SK-N-SH treated with all-trans-retinoic acid at 6 μM for 48 hours (cell line): ENCODE measurements at regions not wholly inside any gene's neighbourhood (a gene's known extent, or its start where the extent isn't known, plus 50 kb on each side); places are given as distances from the start of the nearest gene placed in this dataset.

Source experiments
- ATAC-seq: fragments of 200-7000 bp; cut with Tn5 transposase; 3 replicates; pipeline ENCODE4 v1.9.1; 2020; ENCODE audit warnings: mild to moderate bottlenecking, moderate library complexity
- BACH2 ChIP-seq: fragments of 250-450 bp; sonication (Bioruptor Pico); IDR thresholded peaks from 2 replicates; pipeline ENCODE4 v1.9.0; 2021; ENCODE audit warnings: mild to moderate bottlenecking, borderline replicate concordance
- CREB5 ChIP-seq: fragments of 250-450 bp; sonication (Bioruptor Pico); IDR thresholded peaks from 2 replicates; pipeline ENCODE4 v1.5.1; 2020; ENCODE audit warnings: low read depth, mild to moderate bottlenecking, moderate library complexity
- CSDC2 ChIP-seq: fragments of 250-450 bp; sonication (Bioruptor Pico); IDR thresholded peaks from 2 replicates; pipeline ENCODE4 v1.5.0; 2020; ENCODE audit warnings: mild to moderate bottlenecking, moderate library complexity
- CSRNP3 ChIP-seq: fragments of 250-450 bp; sonication (Bioruptor Pico); IDR thresholded peaks from 2 replicates; pipeline ENCODE4 v1.5.1; 2021; ENCODE audit warnings: mild to moderate bottlenecking, moderate library complexity
- ESRRG ChIP-seq: fragments of 250-450 bp; sonication (Bioruptor Pico); IDR thresholded peaks from 2 replicates; pipeline ENCODE4 v1.6.1; 2021; ENCODE audit warnings: mild to moderate bottlenecking
- GLIS3 ChIP-seq: fragments of 250-450 bp; sonication (Bioruptor Pico); IDR thresholded peaks from 2 replicates; pipeline ENCODE4 v1.5.0; 2020; ENCODE audit warnings: mild to moderate bottlenecking, moderate library complexity
- ISL1 ChIP-seq: fragments of 250-450 bp; sonication (Bioruptor Pico); IDR thresholded peaks from 2 replicates; pipeline ENCODE4 v2.1.2; 2022; ENCODE audit warnings: mild to moderate bottlenecking, moderate library complexity
- OSR1 ChIP-seq: fragments of 250-450 bp; sonication (Bioruptor Pico); IDR thresholded peaks from 2 replicates; pipeline ENCODE4 v1.8.0; 2022; ENCODE audit warnings: moderate library complexity, mild to moderate bottlenecking, inconsistent platforms
- POU6F1 ChIP-seq: fragments of 250-450 bp; sonication (Bioruptor Pico); IDR thresholded peaks from 2 replicates; pipeline ENCODE4 v1.8.0; 2021; ENCODE audit warnings: low read depth, mild to moderate bottlenecking, moderate library complexity, borderline replicate concordance
- PPARA ChIP-seq: fragments of 250-450 bp; sonication (Bioruptor Pico); IDR thresholded peaks from 2 replicates; pipeline ENCODE4 v1.5.0; 2020; ENCODE audit warnings: mild to moderate bottlenecking, borderline replicate concordance
- RARB ChIP-seq: fragments of 250-450 bp; sonication (Bioruptor Pico); IDR thresholded peaks from 2 replicates; pipeline ENCODE4 v1.8.0; 2021; ENCODE audit warnings: mild to moderate bottlenecking, moderate library complexity
- SNAI2 ChIP-seq: fragments of 250-450 bp; sonication (Bioruptor Pico); IDR thresholded peaks from 2 replicates; pipeline ENCODE4 v1.5.0; 2020; ENCODE audit warnings: mild to moderate bottlenecking, moderate library complexity
- TCF4 ChIP-seq: fragments of 250-450 bp; sonication (Bioruptor Pico); IDR thresholded peaks from 2 replicates; pipeline ENCODE4 v1.8.0; 2021; ENCODE audit warnings: mild to moderate bottlenecking, moderate library complexity, borderline replicate concordance
- TOX ChIP-seq: fragments of 250-450 bp; sonication (Bioruptor Pico); IDR thresholded peaks from 2 replicates; pipeline ENCODE4 v1.8.0; 2021; ENCODE audit warnings: mild to moderate bottlenecking, moderate library complexity, borderline replicate concordance
- TSHZ2 ChIP-seq: fragments of 250-450 bp; sonication (Bioruptor Pico); IDR thresholded peaks from 2 replicates; pipeline ENCODE4 v1.5.0; 2020; ENCODE audit warnings: mild to moderate bottlenecking, moderate library complexity
- ZC3H10 ChIP-seq: fragments of 250-450 bp; sonication (Bioruptor Pico); IDR thresholded peaks from 2 replicates; pipeline ENCODE4 v1.5.1; 2021; ENCODE audit warnings: mild to moderate bottlenecking, moderate library complexity
- ZFP3 ChIP-seq: fragments of 250-450 bp; sonication (Bioruptor Pico); IDR thresholded peaks from 2 replicates; pipeline ENCODE4 v1.5.0; 2020; ENCODE audit warnings: mild to moderate bottlenecking, moderate library complexity
- ZFP30 ChIP-seq: fragments of 450-650 bp; formaldehyde crosslinking; IDR thresholded peaks from 2 replicates; pipeline ENCODE4 v1.5.0; 2022; ENCODE audit warnings: mild to moderate bottlenecking, moderate library complexity
- ZNF565 ChIP-seq: fragments of 450-650 bp; formaldehyde crosslinking; conservative IDR thresholded peaks from 2 replicates; pipeline ENCODE4 v1.5.0; 2020; ENCODE audit warnings: low read depth, mild to moderate bottlenecking, moderate library complexity
- ZNF70 ChIP-seq: fragments of 450-650 bp; formaldehyde crosslinking; IDR thresholded peaks from 2 replicates; pipeline ENCODE4 v1.5.0; 2020; ENCODE audit warnings: mild to moderate bottlenecking, moderate library complexity
- ZNF8 ChIP-seq: fragments of 450-650 bp; formaldehyde crosslinking; IDR thresholded peaks from 2 replicates; pipeline ENCODE4 v1.5.0; 2020; ENCODE audit warnings: mild to moderate bottlenecking, moderate library complexity

GRCh38 chr21:16945580-16945979, 567.3 kb upstream of the CXADR start:
- no peak for ATAC-seq
- TF ChIP-seq ZNF70 (no peak), PPARA (CRISPR knock-in tag) (no peak), CSDC2 (CRISPR knock-in tag) (no peak)

- TF ChIP-seq TCF4 (CRISPR knock-in tag): no peak
- no peak for TF ChIP-seq TSHZ2 (CRISPR knock-in tag)
- TF ChIP-seq TOX (CRISPR knock-in tag): no peak
- no peak for TF ChIP-seq ZFP30
- no peak for TF ChIP-seq OSR1
- TF ChIP-seq ZNF565: no peak
- no peak for TF ChIP-seq BACH2 (CRISPR knock-in tag)
- no peak for TF ChIP-seq ZNF8 (CRISPR knock-in tag)
- TF ChIP-seq POU6F1 (CRISPR knock-in tag): no peak
- no peak for TF ChIP-seq ESRRG
- no peak for TF ChIP-seq ZFP3 (CRISPR knock-in tag)
- no peak for TF ChIP-seq ZNF70
- TF ChIP-seq SNAI2 (CRISPR knock-in tag): no peak
- TF ChIP-seq RARB (CRISPR knock-in tag): no peak
- no peak for TF ChIP-seq CREB5
- no peak for TF ChIP-seq CSRNP3 (CRISPR knock-in tag)
- TF ChIP-seq ISL1 (CRISPR knock-in tag): no peak
- no peak for TF ChIP-seq CSDC2 (CRISPR knock-in tag)
- ATAC-seq: no peak
These were observed 556.0 kb upstream of the CXADR start for GRCh38 chr21:16956824-16957223.

GRCh38 chr21:16965424-16965823, 547.4 kb upstream of the CXADR start:
- no peak for ATAC-seq

GRCh38 chr21:16968436-16968835, 544.4 kb upstream of the CXADR start:
- TF ChIP-seq ZFP3 (CRISPR knock-in tag): no peak
- TF ChIP-seq BACH2 (CRISPR knock-in tag): no peak
- no peak for TF ChIP-seq ZNF565
- TF ChIP-seq OSR1: no peak
- no peak for TF ChIP-seq TOX (CRISPR knock-in tag)
- no peak for TF ChIP-seq ZC3H10
- TF ChIP-seq ZNF8 (CRISPR knock-in tag): no peak
- TF ChIP-seq, all 23 proteins: peak for 0
- no peak for ATAC-seq

More at GRCh38 chr21:16965424-16965823, 547.4 kb upstream of the CXADR start:
- no peak for TF ChIP-seq CREB5
- no peak for TF ChIP-seq OSR1
- TF ChIP-seq TOX (CRISPR knock-in tag): no peak
- TF ChIP-seq BACH2 (CRISPR knock-in tag): no peak
- TF ChIP-seq GLIS3: no peak
- no peak for TF ChIP-seq ZNF8 (CRISPR knock-in tag)
